DND-41 (cell line): ENCODE measurements at regions not wholly inside any gene's neighbourhood (a gene's known extent, or its start where the extent isn't known, plus 50 kb on each side); places are given as distances from the start of the nearest gene placed in this dataset.

ENCODE experiments used
- ATAC-seq: fragments of 200-7000 bp; cut with Tn5 transposase; 3 replicates; pipeline ENCODE4 v1.9.1; 2021; ENCODE audit warnings: low read depth; ENCODE audit not compliant: insufficient read depth
- DNase-seq: peaks from one replicate; pipeline ENCODE4 v3.0.0-alpha.2; 2020
- H2AFZ ChIP-seq: 2 replicates; pipeline ENCODE4 v1.6.0; 2012; ENCODE audit warnings: low read depth, low read length
- H3K27ac ChIP-seq: 2 replicates; pipeline ENCODE4 v1.5.1; 2012; ENCODE audit warnings: low read length, inconsistent platforms
- H3K27me3 ChIP-seq: fragments of 200-600 bp; sonication (generic); 2 replicates; pipeline ENCODE4 v1.6.0; 2012; ENCODE audit warnings: low read length, mild to moderate bottlenecking, inconsistent platforms; ENCODE audit not compliant: insufficient read depth, poor library complexity
- H3K36me3 ChIP-seq: 2 replicates; pipeline ENCODE4 v1.5.1; 2012; ENCODE audit warnings: low read length, inconsistent platforms; ENCODE audit not compliant: insufficient read depth
- H3K4me1 ChIP-seq: 2 replicates; pipeline ENCODE4 v1.5.1; 2012; ENCODE audit warnings: mild to moderate bottlenecking, low read length; ENCODE audit not compliant: insufficient read depth
- H3K4me2 ChIP-seq: 2 replicates; pipeline ENCODE4 v1.6.0; 2012; ENCODE audit warnings: mild to moderate bottlenecking, moderate library complexity, low read length, inconsistent platforms; ENCODE audit not compliant: insufficient read depth
- H3K4me3 ChIP-seq, 2 experiments: fragments of 200-600 bp in 1 of 2; shearing (Covaris generic) in 1 of 2; 2 replicates each; pipeline ENCODE4 v1.5.1; 2012 to 2016; ENCODE audit warnings: inconsistent platforms in 2 of 2, low read length in 2 of 2, mild to moderate bottlenecking in 2 of 2, low read depth in 1 of 2, moderate library complexity in 1 of 2
- H3K79me2 ChIP-seq: 2 replicates; pipeline ENCODE4 v1.6.0; 2012; ENCODE audit warnings: low read length, inconsistent platforms; ENCODE audit not compliant: insufficient read depth
- H3K9ac ChIP-seq: 2 replicates; pipeline ENCODE4 v1.6.0; 2012; ENCODE audit warnings: low read depth, mild to moderate bottlenecking, inconsistent platforms, low read length, moderate library complexity
- H3K9me3 ChIP-seq: 2 replicates; pipeline ENCODE4 v1.5.1; 2012; ENCODE audit warnings: low read length, moderate library complexity, mild to moderate bottlenecking, inconsistent platforms; ENCODE audit not compliant: insufficient read depth, severe bottlenecking
- H4K20me1 ChIP-seq: 2 replicates; pipeline ENCODE4 v1.6.0; 2012; ENCODE audit warnings: low read length; ENCODE audit not compliant: insufficient read depth
- EZH2 ChIP-seq: IDR thresholded peaks from 3 replicates; pipeline ENCODE4 v1.6.1; 2012; ENCODE audit warnings: borderline replicate concordance, low read depth, mild to moderate bottlenecking, moderate library complexity, low read length, inconsistent platforms; ENCODE audit not compliant: severe bottlenecking
- TF ChIP-seq, protein P1 (sequence below): IDR thresholded peaks from 2 replicates; pipeline ENCODE4 v1.5.1; 2012; ENCODE audit warnings: borderline replicate concordance, low read length, moderate library complexity, mild to moderate bottlenecking; ENCODE audit not compliant: poor library complexity, severe bottlenecking; ENCODE audit errors: extremely low read depth

DNA sequence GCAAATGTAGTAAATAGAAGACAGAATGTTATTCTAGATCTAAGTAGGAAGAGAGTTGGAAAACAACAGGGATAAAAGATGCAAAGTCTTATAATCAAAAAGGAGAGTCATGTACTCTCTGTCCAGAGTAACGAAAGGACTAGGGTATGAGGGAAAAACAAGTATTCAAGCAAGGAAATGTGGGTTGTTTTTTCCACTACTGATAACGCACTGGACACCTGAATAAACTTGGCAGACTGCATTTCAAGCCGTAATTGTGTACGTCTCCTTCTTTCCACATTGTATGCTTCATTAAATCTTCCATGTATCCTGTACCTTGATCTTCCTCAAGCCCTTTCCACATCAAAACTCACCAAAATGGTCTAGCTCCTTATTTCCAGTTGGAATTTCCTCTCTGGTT is 420.6 kb downstream of the ZEB2 start:
- no peak overlapping the region for H3K4me3 ChIP-seq
- TF ChIP-seq, protein P1, sequence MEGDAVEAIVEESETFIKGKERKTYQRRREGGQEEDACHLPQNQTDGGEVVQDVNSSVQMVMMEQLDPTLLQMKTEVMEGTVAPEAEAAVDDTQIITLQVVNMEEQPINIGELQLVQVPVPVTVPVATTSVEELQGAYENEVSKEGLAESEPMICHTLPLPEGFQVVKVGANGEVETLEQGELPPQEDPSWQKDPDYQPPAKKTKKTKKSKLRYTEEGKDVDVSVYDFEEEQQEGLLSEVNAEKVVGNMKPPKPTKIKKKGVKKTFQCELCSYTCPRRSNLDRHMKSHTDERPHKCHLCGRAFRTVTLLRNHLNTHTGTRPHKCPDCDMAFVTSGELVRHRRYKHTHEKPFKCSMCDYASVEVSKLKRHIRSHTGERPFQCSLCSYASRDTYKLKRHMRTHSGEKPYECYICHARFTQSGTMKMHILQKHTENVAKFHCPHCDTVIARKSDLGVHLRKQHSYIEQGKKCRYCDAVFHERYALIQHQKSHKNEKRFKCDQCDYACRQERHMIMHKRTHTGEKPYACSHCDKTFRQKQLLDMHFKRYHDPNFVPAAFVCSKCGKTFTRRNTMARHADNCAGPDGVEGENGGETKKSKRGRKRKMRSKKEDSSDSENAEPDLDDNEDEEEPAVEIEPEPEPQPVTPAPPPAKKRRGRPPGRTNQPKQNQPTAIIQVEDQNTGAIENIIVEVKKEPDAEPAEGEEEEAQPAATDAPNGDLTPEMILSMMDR: no peak
- TF ChIP-seq EZH2: no peak
- H3K9me3 ChIP-seq: peaks cover 6% of the 10 kb centered on the region
- no peak overlapping the region for H3K9ac ChIP-seq
- DNase-seq (no peak), ATAC-seq (no peak)
- H3K36me3 ChIP-seq: no peaks in the 10 kb centered on the region
- no peak overlapping the region for H3K27ac ChIP-seq
- H3K4me1 ChIP-seq: no peaks in the 10 kb centered on the region
- H3K4me2 ChIP-seq: no peak overlapping the region
- H3K27me3 ChIP-seq: no peaks in the 10 kb centered on the region
- no peaks in the 10 kb centered on the region for H3K79me2 ChIP-seq
- H4K20me1 ChIP-seq: no peaks in the 10 kb centered on the region
- no peak overlapping the region for H2AFZ ChIP-seq

DNA sequence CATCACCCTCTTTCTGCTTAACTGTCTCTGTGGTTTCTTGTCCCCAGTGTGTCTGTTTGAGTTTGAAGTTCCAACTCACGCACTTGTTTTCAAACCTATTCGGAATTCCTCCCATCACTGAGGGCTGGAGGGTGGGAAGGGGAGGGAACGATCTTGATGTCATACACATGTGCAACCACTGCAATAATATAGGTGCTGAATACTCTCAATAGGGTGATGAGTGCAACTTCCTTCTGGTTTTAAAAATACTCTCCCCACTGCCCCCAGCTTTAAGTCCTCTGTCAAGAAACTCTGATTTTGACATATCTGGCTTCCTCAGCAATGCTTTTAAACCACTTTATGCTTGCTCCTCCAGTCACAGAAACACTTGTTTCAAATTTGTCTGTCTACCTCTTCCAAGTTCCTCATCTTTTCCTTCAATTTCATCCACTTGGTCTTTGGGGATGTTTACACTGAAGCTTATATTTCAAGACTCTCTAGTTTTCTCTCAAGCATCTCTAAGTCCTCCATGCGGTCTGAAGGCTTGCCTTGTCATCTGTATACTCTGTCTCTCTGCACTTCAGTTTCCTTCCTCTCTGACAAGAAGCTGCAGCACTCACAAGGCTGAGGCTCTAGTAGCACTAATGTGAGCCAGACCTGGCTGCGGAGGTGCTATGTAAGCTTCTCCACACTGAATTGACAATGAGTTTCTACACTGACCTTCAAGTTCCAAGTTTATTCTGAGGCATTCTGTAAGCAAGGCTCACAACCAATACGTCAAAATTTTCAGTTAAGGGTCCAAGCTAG is 422.3 kb downstream of the ZEB2 start:
- Histone ChIP-seq H3K4me1 (no peaks in the 10 kb centered on the region), H3K4me2 (no peak overlapping the region), H2AFZ (no peak overlapping the region), H3K9me3 (no peaks in the 10 kb centered on the region), H3K36me3 (no peaks in the 10 kb centered on the region), H3K79me2 (no peaks in the 10 kb centered on the region), H3K4me3 (no peak overlapping the region), H3K27ac (no peak overlapping the region), H3K9ac (no peak overlapping the region), H3K27me3 (no peaks in the 10 kb centered on the region), H4K20me1 (no peaks in the 10 kb centered on the region)
- TF ChIP-seq, protein P1: no peak
- no peak for TF ChIP-seq EZH2
- ATAC-seq: no peak
- DNase-seq: no peak

DNA sequence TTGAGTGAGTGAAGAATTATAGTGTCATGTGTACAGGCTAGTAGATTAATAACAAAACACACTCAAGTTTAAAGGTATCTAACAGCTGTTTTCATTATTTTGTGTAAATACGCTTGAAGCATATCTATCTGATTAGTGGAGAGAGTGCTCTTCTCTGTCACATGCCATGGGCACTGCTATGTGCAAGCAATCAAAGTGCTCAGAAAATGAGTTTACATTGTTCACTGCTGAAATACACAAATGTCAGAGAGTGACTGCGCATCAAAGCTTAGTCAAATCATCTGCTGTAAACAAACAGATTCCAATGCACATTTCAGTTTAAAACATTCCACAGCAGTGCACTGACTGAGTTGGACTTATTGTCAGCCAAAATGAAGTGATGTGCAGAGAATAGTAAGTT is 423.4 kb downstream of the ZEB2 start:
- Histone ChIP-seq H3K27ac (no peak overlapping the region), H3K27me3 (no peaks in the 10 kb centered on the region), H3K9me3 (peaks cover 3% of the 10 kb centered on the region), H3K36me3 (no peaks in the 10 kb centered on the region), H3K4me1 (no peaks in the 10 kb centered on the region), H4K20me1 (no peaks in the 10 kb centered on the region), H3K79me2 (no peaks in the 10 kb centered on the region), H3K4me3 (no peak overlapping the region), H2AFZ (no peak overlapping the region), H3K9ac (no peak overlapping the region), H3K4me2 (no peak overlapping the region)
- TF ChIP-seq, protein P1: no peak
- no peak for TF ChIP-seq EZH2
- no peak for DNase-seq
- ATAC-seq: no peak
